Fibroblast of the aortic adventitia (primary cell): ENCODE measurements at regions not wholly inside any gene's neighbourhood (a gene's known extent, or its start where the extent isn't known, plus 50 kb on each side); places are given as distances from the start of the nearest gene placed in this dataset.
A peak's percentile ranks its signal among the peaks of the same experiment; 100 is the strongest.

Experiments
- DNase-seq: peaks from one replicate; pipeline ENCODE4 v3.0.0-alpha.2; 2010; ENCODE audit warnings: low read depth
- H3K4me3 ChIP-seq: 2 replicates; pipeline ENCODE4 v1.5.1; 2011; ENCODE audit warnings: low read depth, mild to moderate bottlenecking, control low read depth, low read length, moderate library complexity
- CTCF ChIP-seq: IDR thresholded peaks from 2 replicates; pipeline ENCODE4 v1.5.1; 2011; ENCODE audit warnings: mild to moderate bottlenecking, low read length, control low read depth, inconsistent platforms; ENCODE audit not compliant: insufficient read depth

GRCh38 chr6:43990627-43991619 is 136.3 kb downstream of the MRPL14 start:
- TF ChIP-seq CTCF = no peak
- no peak overlapping the region for H3K4me3 ChIP-seq
- peak; percentile 82 for DNase-seq

- peak; percentile 55 for DNase-seq
- no peak for TF ChIP-seq CTCF
- H3K4me3 ChIP-seq = no peak overlapping the region
Observed at GRCh38 chr6:43990275-43990626, 137.0 kb downstream of the MRPL14 start.

GRCh38 chr6:43989581-43990146 is 137.6 kb downstream of the MRPL14 start:
- no peak for DNase-seq
- TF ChIP-seq CTCF = no peak
- no peak overlapping the region for H3K4me3 ChIP-seq

GRCh38 chr6:43988801-43989200 is 138.5 kb downstream of the MRPL14 start:
- no peak for DNase-seq
- H3K4me3 ChIP-seq = no peak overlapping the region
- no peak for TF ChIP-seq CTCF

- no peak overlapping the region for H3K4me3 ChIP-seq
- DNase-seq = no peak
- no peak for TF ChIP-seq CTCF
Observed at GRCh38 chr6:43987838-43988439, 139.3 kb downstream of the MRPL14 start.

GRCh38 chr6:43986177-43986825 is 141.0 kb downstream of the MRPL14 start:
- DNase-seq = no peak
- no peak for TF ChIP-seq CTCF
- no peak overlapping the region for H3K4me3 ChIP-seq
